Keratinocyte (primary cell): ENCODE measurements at regions not wholly inside any gene's neighbourhood (a gene's known extent, or its start where the extent isn't known, plus 50 kb on each side); places are given as distances from the start of the nearest gene placed in this dataset.

ENCODE experiments used
- DNase-seq: peaks from one replicate; pipeline ENCODE4 v3.0.0-alpha.2; 2011; ENCODE audit warnings: low read depth, missing footprints, low spot score
- FAIRE-seq: peaks from 2 replicates; lab custom pipeline; 2011; peaks lifted over from hg19 to GRCh38; lab: Jason Lieb, UNC
- H2AFZ ChIP-seq: 2 replicates; pipeline ENCODE4 v1.6.0; 2012; ENCODE audit warnings: low read length, control low read depth, inconsistent platforms; ENCODE audit not compliant: control insufficient read depth
- H3K27ac ChIP-seq: 2 replicates; pipeline ENCODE4 v1.5.1; 2011; ENCODE audit warnings: low read length; ENCODE audit not compliant: control insufficient read depth, insufficient read depth
- H3K27me3 ChIP-seq: 3 replicates; pipeline ENCODE4 v1.6.0; 2011; ENCODE audit warnings: low read length; ENCODE audit not compliant: control insufficient read depth, insufficient read depth; ENCODE audit errors: extremely low read depth
- H3K36me3 ChIP-seq, 2 experiments: 2 replicates in 1 of 2; 3 replicates in 1 of 2; pipeline ENCODE4 v1.5.1; 2011; ENCODE audit warnings: low read length in 2 of 2, mild to moderate bottlenecking in 1 of 2; ENCODE audit not compliant: control insufficient read depth in 2 of 2, insufficient read depth in 2 of 2; ENCODE audit errors: extremely low read depth in 1 of 2
- H3K4me1 ChIP-seq: 3 replicates; pipeline ENCODE4 v1.5.1; 2011; ENCODE audit warnings: low read length; ENCODE audit not compliant: control insufficient read depth, insufficient read depth; ENCODE audit errors: extremely low read depth
- H3K4me2 ChIP-seq: 3 replicates; pipeline ENCODE4 v1.6.0; 2011; ENCODE audit warnings: low read depth, low read length; ENCODE audit not compliant: control insufficient read depth, insufficient read depth; ENCODE audit errors: extremely low read depth
- H3K4me3 ChIP-seq, 3 experiments: fragments of 200-600 bp in 1 of 3; sonication (generic) in 1 of 3; 2 replicates in 2 of 3; 3 replicates in 1 of 3; pipeline ENCODE4 v1.5.1; 2011 to 2016; ENCODE audit warnings: low read length in 3 of 3, mild to moderate bottlenecking in 3 of 3, control low read depth in 2 of 3, inconsistent platforms in 1 of 3, low read depth in 1 of 3, mixed read lengths in 1 of 3, mixed run types in 1 of 3, moderate library complexity in 1 of 3; ENCODE audit not compliant: control insufficient read depth in 2 of 3, insufficient read depth in 2 of 3; ENCODE audit errors: extremely low read depth in 1 of 3
- H3K79me2 ChIP-seq: 2 replicates; pipeline ENCODE4 v1.6.0; 2012; ENCODE audit warnings: low read length; ENCODE audit not compliant: control insufficient read depth, insufficient read depth
- H3K9ac ChIP-seq: 3 replicates; pipeline ENCODE4 v1.6.0; 2011; ENCODE audit warnings: low read length; ENCODE audit not compliant: control insufficient read depth, insufficient read depth; ENCODE audit errors: extremely low read depth
- H3K9me1 ChIP-seq: 3 replicates; pipeline ENCODE4 v1.6.0; 2011; ENCODE audit warnings: low read length; ENCODE audit not compliant: control insufficient read depth, insufficient read depth; ENCODE audit errors: extremely low read depth
- H3K9me3 ChIP-seq: 2 replicates; pipeline ENCODE4 v1.5.1; 2012; ENCODE audit warnings: low read depth, low read length; ENCODE audit not compliant: control insufficient read depth
- H4K20me1 ChIP-seq: 3 replicates; pipeline ENCODE4 v1.6.0; 2011; ENCODE audit warnings: low read length; ENCODE audit not compliant: control insufficient read depth, insufficient read depth; ENCODE audit errors: extremely low read depth
- EZH2 ChIP-seq: IDR thresholded peaks from one replicate; pipeline ENCODE4 v1.6.1; 2012; ENCODE audit warnings: inconsistent platforms, mild to moderate bottlenecking, low read length, moderate library complexity
- dilution Hi-C: fragments of 300-500 bp; cut with MboI; formaldehyde crosslinking; loops from one replicate; pipeline ENCODE4 v1.7.0; 2020; ENCODE audit warnings: low sequenced_read_pairs; ENCODE audit not compliant: extremely low pct_ligation_motif_present
- TF ChIP-seq, protein P1 (sequence below), 3 experiments: IDR thresholded peaks in 1 of 3; conservative IDR thresholded peaks in 1 of 3; optimal IDR thresholded peaks in 1 of 3; 2 replicates in 2 of 3; 3 replicates in 1 of 3; pipeline versions ENCODE3 to v1.5.1; 2011; ENCODE audit warnings: low read length in 3 of 3, mild to moderate bottlenecking in 3 of 3, moderate library complexity in 2 of 3, control low read depth in 1 of 3, inconsistent platforms in 1 of 3; ENCODE audit not compliant: insufficient read depth in 2 of 3; ENCODE audit errors: extremely low read depth in 1 of 3

DNA sequence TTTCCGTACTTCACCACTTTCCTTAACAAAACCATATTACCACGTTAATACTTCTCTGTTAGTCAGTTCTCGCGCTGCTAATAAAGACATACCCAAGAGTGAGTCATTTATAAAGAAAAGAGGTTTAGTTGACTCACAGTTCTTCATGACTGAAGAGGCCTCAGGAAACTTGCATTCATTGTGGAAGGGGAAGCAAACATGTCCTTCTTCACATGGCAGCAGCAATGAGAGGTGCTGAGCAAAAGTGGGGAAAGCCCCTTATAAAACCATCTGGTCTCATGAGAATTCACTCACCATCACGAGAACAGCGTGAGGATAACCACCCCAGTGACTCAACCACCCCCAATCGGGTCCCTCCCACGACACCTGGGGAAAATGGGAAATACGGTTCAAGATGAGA is 289.8 kb upstream of the CLNK start:
- no peaks in the 10 kb centered on the region for H3K36me3 ChIP-seq
- H4K20me1 ChIP-seq: no peaks in the 10 kb centered on the region
- no peak overlapping the region for H3K27ac ChIP-seq
- H3K4me1 ChIP-seq: no peaks in the 10 kb centered on the region
- TF ChIP-seq EZH2: no peak
- TF ChIP-seq, protein P1, sequence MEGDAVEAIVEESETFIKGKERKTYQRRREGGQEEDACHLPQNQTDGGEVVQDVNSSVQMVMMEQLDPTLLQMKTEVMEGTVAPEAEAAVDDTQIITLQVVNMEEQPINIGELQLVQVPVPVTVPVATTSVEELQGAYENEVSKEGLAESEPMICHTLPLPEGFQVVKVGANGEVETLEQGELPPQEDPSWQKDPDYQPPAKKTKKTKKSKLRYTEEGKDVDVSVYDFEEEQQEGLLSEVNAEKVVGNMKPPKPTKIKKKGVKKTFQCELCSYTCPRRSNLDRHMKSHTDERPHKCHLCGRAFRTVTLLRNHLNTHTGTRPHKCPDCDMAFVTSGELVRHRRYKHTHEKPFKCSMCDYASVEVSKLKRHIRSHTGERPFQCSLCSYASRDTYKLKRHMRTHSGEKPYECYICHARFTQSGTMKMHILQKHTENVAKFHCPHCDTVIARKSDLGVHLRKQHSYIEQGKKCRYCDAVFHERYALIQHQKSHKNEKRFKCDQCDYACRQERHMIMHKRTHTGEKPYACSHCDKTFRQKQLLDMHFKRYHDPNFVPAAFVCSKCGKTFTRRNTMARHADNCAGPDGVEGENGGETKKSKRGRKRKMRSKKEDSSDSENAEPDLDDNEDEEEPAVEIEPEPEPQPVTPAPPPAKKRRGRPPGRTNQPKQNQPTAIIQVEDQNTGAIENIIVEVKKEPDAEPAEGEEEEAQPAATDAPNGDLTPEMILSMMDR (optimal IDR thresholded peaks at IDR 0.05 in 1 of 3, IDR thresholded peaks at IDR 0.05 in 1 of 3, conservative IDR thresholded peaks at IDR 0.05 in 1 of 3; ENCODE audit: extremely low read depth in 1 of 3, insufficient read depth in 2 of 3, low read length in 3 of 3): no peak
- no peaks in the 10 kb centered on the region for H3K27me3 ChIP-seq
- FAIRE-seq (no peak), DNase-seq (no peak)
- H3K9ac ChIP-seq: no peak overlapping the region
- no peaks in the 10 kb centered on the region for H3K9me1 ChIP-seq
- H3K4me3 ChIP-seq: no peak overlapping the region
- H3K79me2 ChIP-seq: no peaks in the 10 kb centered on the region
- H3K4me2 ChIP-seq: no peak overlapping the region
- H2AFZ ChIP-seq: no peak overlapping the region
- H3K9me3 ChIP-seq: peaks cover 2% of the 10 kb centered on the region
- dilution Hi-C loops: no loop called here

DNA sequence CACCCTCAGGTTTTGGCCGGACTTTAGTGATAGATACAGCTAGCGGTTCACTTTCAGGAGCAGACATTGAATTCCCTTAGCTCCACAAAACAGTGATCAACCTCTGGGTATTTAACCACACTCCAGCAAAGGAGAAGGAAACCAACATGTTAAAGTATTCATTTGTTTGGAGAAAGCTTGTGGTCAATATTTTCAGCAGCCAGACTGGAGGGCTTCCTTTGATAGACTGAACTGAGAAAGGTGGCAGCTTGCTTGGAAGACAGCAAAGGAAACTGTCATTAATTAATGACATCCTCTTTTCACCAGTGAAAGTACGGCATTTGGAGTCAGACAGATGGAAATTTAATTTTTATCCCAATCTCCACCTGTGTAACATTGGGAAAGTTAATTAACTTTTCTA is 289.1 kb upstream of the CLNK start:
- Histone ChIP-seq H3K36me3 (no peaks in the 10 kb centered on the region), H3K9ac (no peak overlapping the region), H3K4me2 (no peak overlapping the region), H2AFZ (no peak overlapping the region), H3K4me3 (no peak overlapping the region), H3K9me3 (peaks cover 2% of the 10 kb centered on the region), H3K79me2 (no peaks in the 10 kb centered on the region), H3K27me3 (no peaks in the 10 kb centered on the region), H3K4me1 (no peaks in the 10 kb centered on the region), H4K20me1 (no peaks in the 10 kb centered on the region), H3K27ac (no peak overlapping the region), H3K9me1 (no peaks in the 10 kb centered on the region)
- dilution Hi-C loops: no loop called here
- FAIRE-seq (no peak), DNase-seq (no peak)
- TF ChIP-seq, protein P1 (optimal IDR thresholded peaks at IDR 0.05 in 1 of 3, IDR thresholded peaks at IDR 0.05 in 1 of 3, conservative IDR thresholded peaks at IDR 0.05 in 1 of 3; ENCODE audit: extremely low read depth in 1 of 3, insufficient read depth in 2 of 3, low read length in 3 of 3): no peak
- no peak for TF ChIP-seq EZH2
